ENCODE measurements at regions not wholly inside any gene's neighbourhood (a gene's known extent, or its start where the extent isn't known, plus 50 kb on each side); places are given as distances from the start of the nearest gene placed in this dataset.

GRCh38 chr6:128676456-128676855 lies 156.1 kb upstream of the PTPRK start:
- intact Hi-C loops (cut with micrococcal nuclease): no loop called here

GRCh38 chr6:128672023-128672422 lies 151.6 kb upstream of the PTPRK start:
- intact Hi-C loops (cut with micrococcal nuclease): no loop called here

- intact Hi-C loops (cut with micrococcal nuclease): no loop called here
Measured at GRCh38 chr6:128667339-128667858, 147.0 kb upstream of the PTPRK start.

- intact Hi-C loops (cut with micrococcal nuclease): no loop called here
Measured at GRCh38 chr6:128666405-128666804, 146.0 kb upstream of the PTPRK start.

GRCh38 chr6:128663238-128663637 lies 142.8 kb upstream of the PTPRK start:
- intact Hi-C loops (cut with micrococcal nuclease): no loop called here

GRCh38 chr6:128659878-128660622 lies 139.7 kb upstream of the PTPRK start:
- intact Hi-C loops (cut with micrococcal nuclease): no loop called here

- intact Hi-C loops (cut with micrococcal nuclease): no loop called here
Measured at GRCh38 chr6:128659276-128659675, 138.9 kb upstream of the PTPRK start.

GRCh38 chr6:128657181-128657580 lies 136.8 kb upstream of the PTPRK start:
- intact Hi-C loops (cut with micrococcal nuclease): no loop called here

GRCh38 chr6:128655978-128656498 lies 135.6 kb upstream of the PTPRK start:
- intact Hi-C loops (cut with micrococcal nuclease): no loop called here

- intact Hi-C loops (cut with micrococcal nuclease): no loop called here
Measured at GRCh38 chr6:128648022-128648598, 127.7 kb upstream of the PTPRK start.

GRCh38 chr6:128642132-128642531 lies 121.7 kb upstream of the PTPRK start:
- intact Hi-C loops (cut with micrococcal nuclease): no loop called here

- intact Hi-C loops (cut with micrococcal nuclease): no loop called here
Measured at GRCh38 chr6:128641703-128642102, 121.3 kb upstream of the PTPRK start.

GRCh38 chr6:128638817-128639216 lies 118.4 kb upstream of the PTPRK start:
- intact Hi-C loops (cut with micrococcal nuclease): no loop called here

- intact Hi-C loops (cut with micrococcal nuclease): no loop called here
Measured at GRCh38 chr6:128635219-128635618, 114.8 kb upstream of the PTPRK start.

GRCh38 chr6:128632131-128632530 lies 111.7 kb upstream of the PTPRK start:
- intact Hi-C loops (cut with micrococcal nuclease): no loop called here

- intact Hi-C loops (cut with micrococcal nuclease): no loop called here
Measured at GRCh38 chr6:128631031-128631430, 110.6 kb upstream of the PTPRK start.

- intact Hi-C loops (cut with micrococcal nuclease): no loop called here
Measured at GRCh38 chr6:128630213-128630612, 109.8 kb upstream of the PTPRK start.

- intact Hi-C loops (cut with micrococcal nuclease): no loop called here
Measured at GRCh38 chr6:128617285-128617684, 96.9 kb upstream of the PTPRK start.

GRCh38 chr6:128616342-128616741 lies 95.9 kb upstream of the PTPRK start:
- intact Hi-C loops (cut with micrococcal nuclease): no loop called here

GRCh38 chr6:128606611-128607010 lies 86.2 kb upstream of the PTPRK start:
- intact Hi-C loops (cut with micrococcal nuclease): no loop called here

GRCh38 chr6:128605961-128606360 lies 85.6 kb upstream of the PTPRK start:
- intact Hi-C loops (cut with micrococcal nuclease): no loop called here

GRCh38 chr6:128601060-128601459 lies 80.7 kb upstream of the PTPRK start:
- intact Hi-C loops (cut with micrococcal nuclease): no loop called here
